Hematopoietic multipotent progenitor cell treated with erythropoietin and hydrocortisone succinate and interleukin-3 and kit ligand, for 6 days (in vitro differentiated cells): ENCODE measurements at regions not wholly inside any gene's neighbourhood (a gene's known extent, or its start where the extent isn't known, plus 50 kb on each side); places are given as distances from the start of the nearest gene placed in this dataset.
"Not testable (repeated sequence)": the region's sequence is repeated elsewhere in the genome, so short reads cannot be mapped to it uniquely, and the experiment has no call there.

ENCODE experiments used
- DNase-seq: peaks from one replicate; pipeline ENCODE4 v3.0.0-alpha.2; 2015

DNA sequence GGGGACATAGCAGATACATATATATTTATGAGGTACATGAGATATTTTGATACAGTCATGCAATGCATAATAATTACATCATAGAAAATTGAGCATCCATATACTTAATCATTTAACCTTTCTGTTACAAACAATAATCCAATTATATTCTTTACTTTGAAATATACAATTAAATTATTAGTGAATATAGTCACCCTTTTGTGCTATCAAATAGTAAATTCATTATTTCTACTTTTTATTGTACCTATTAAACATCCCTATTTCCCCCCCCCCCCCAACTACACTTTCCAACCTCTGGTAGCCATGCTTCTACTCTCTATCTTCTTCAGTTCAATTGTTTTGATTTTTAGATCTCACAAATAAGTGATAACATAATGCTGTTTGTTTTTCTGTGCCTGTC lies 719.1 kb downstream of the ZBBX start:
- no peak for DNase-seq

DNA sequence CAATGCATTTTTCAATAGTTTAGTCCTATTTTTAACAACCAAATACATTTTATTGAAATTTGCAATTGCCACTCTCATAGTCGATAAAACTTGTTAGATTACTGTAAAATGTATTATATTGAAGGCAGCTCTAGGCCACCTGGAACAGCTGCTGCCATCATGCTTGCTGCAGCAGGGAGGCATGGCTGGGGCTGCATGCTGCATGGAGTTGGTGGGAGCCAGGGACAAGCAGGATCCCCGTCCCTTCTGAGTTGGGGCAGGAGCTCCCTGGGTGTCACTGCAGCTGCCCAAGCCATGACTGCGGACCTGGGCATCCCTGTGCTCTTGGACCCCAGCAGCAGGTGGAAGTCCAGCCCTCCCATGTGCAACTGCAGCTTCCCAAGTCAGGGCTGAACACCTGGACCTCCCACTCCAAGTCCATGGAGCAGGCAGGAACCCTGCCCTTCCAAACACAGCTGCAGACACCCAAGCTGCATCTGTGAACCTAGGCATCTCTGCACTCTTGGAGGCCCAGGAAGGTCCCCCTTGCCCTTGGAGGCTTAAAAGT lies 742.0 kb downstream of the ZBBX start:
- DNase-seq = no peak

DNA sequence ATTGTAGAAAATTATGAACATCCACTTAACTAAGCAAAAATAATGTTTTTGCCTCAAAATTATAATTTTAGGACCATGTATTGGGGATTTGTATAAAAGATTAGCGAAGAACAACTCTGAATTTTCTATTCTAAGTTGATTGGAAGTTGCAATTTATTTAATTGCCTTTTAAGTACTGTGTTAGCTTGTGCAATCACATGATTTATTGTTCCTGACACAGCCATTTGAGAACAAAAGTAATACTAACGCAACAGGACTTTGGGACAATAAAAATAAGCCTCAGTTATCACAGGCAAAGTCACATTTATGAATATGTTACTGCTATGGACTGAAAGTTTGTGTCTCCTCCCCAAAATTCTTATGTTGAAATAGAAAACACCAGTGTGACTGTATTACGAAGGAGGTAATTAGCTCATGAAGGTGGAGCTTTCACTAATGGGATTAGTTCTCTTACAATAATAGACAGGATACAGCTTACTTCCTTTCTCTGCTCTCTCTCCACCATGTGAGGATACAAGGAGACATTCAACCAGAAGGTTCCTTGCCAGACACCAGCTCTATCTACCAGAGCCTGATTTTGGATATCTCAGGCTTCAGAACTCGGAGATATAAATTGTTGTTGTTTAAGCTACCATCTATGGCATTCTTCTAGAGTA lies 745.9 kb downstream of the ZBBX start:
- no peak for DNase-seq

DNA sequence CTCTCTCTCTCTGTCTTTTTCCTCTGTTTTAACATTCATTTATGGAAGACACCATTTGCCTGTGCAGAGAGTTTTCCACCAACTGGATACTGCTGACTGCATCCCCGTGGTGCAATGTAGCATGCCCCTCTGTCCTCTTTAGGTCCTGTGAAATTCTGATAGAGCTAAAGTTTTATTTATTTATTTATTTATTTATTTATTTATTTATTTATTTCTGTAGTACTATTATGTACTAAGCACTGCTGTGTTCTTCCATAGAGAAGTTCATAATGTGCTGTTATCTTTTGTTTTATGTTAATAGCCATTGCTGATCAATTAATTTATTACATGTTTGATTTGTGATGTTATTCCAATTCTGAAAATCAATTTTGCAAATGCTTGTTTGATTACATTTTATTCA lies 749.9 kb downstream of the ZBBX start:
- DNase-seq = no peak

DNA sequence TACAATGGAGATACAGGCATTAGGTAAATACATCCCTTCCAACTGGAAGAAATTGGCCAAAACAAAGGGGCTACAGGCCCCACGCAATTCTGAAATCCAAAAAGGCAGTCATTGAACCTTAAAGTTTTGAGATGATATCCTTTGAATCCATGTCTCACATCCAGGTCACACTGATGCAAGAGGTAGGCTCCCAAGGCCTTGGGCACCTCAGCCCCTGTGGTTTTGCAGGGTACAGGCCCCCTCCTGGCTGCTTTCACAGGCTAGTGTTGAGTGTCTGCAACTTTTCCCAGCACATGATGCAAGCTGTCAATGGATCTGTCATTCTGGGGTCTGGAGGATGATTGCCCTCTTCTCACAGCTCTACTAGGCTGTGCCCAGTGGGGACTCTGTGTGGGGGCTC lies 766.7 kb downstream of the ZBBX start:
- no peak for DNase-seq

DNA sequence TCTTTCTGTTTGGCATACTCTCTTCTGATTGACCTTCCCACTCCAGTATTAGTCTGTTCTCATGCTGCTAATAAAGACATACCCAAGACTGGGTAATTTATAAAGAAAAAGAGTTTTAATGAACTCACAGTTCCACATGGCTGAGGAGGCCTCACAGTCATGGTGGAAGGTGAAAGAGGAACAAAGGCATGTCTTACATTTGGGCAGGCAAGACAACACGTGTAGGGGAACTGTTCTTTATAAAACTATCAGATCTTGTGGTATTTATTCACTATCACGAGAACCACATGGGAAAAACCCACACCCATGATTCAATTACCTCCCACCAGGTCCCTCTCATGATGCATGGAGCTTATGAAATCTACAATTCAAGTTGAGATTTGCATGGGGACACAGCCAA lies 767.3 kb downstream of the ZBBX start:
- not testable (repeated sequence) for DNase-seq

DNA sequence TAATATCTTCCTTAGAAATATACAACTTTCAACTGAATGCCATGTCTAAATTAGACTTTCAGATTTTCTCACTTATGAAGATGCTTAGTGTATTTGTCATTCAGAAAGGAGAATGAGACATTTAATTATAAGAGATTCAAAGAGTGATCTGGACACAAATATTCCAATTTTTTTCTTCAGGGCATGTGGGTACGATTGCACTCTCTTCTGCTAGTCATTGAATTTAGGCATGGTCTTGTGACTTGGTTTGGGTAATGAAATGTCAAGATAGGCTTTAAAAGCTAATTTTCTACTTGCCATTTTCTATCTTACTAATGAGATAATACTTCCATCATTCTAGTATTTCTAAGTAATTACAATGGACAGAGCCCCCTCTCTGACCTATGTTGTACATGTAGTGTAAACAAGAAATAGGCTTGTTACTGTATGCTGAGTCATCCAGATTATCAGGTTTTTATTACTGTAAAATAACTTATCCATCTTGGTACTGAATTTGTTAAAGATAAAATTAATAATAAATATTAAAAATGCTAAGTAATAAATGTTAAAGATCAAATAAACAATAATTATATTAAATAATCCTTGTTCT lies 770.8 kb upstream of the BCHE start:
- DNase-seq = no peak

DNA sequence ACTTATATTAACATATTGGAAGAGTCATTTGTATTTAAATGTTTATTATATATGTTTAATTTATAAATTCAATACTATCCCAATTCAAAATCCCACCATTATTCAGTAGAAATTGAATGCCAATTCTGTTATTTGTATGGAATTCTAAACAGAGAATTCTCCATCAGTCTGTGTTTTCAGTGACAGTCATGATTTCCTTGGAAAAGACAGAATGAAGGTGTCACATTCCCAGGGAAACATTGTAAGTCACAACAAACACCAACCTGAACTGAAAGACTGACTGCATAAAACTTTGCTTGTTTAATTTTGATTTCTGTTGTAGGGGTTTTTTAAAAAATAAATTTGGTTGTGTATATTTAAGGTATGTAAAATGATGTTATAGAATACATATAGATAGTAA lies 769.8 kb upstream of the BCHE start:
- no peak for DNase-seq

DNA sequence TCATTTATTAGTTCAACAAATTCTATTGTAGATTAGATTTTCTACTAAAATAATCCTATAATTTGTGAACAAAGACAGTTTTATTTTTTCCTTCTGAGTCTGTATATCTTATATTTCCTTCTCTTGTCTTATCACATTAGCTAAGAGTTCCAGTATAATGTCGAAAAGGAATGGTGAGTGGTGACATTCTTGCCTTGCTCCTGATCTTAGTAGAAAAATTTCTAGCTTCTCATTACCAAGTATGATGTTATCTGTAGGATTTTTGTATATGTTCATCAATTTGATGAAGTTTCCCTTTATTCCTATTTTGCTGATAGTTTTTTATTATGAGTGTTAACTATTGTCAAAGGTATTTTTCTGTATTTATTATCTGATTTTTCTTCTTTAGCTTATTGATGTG lies 756.6 kb upstream of the BCHE start:
- no peak for DNase-seq

DNA sequence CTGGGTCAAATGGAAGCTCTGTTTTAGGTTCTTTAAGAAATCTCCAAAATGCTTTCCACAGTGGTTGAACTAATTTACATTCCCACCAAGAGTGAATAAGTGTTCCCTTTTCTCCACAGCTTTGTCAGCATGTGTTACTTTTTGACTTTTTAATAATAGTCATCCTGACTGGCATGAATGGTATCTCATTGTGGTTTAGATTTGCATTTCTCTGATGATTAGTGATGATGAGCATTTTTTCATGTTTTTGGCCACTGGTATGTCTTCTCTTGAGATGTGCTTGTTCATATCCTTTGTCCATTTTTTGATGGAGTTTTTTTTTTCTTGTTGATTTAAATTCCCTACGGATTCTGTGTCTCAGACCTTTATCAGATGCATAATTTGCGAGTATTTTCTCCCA lies 745.0 kb upstream of the BCHE start:
- DNase-seq = no peak

DNA sequence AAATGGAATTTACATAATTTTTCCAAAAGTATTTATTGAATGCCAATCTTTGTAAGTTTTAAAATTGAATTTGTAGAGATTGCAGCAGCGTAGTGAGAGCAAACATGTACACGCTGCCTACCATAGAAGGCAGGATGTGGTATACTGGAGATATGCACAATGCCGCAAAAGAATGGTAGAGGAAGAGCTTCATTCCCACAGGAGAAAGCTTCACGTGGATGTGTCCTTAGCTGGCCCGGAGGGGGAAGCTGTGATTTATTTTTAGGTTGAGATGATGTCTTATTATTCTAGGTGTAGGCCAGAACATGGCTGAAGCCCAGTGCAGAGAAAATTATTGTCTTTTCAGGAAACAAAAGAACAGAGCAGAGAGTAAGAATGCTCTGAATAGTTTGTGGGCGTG lies 743.3 kb upstream of the BCHE start:
- no peak for DNase-seq

DNA sequence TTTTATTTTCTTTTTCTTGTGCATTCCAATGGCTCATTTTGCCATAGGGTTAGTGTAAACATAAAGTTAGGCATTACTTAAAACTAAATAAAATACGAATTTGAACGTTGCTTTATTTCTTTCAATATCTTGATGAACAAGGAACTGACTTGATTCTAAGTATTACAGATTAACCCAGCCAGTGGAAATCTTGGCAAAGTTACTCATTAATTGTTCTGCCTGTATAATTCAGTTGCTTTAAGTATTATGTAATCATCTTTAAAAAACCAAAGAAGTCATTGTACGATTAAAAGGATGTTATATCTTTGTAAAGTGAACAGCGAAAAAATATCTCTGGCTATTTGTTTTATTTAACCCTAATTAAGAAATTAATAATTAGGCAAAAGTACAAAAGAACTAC lies 737.9 kb upstream of the BCHE start:
- no peak for DNase-seq

DNA sequence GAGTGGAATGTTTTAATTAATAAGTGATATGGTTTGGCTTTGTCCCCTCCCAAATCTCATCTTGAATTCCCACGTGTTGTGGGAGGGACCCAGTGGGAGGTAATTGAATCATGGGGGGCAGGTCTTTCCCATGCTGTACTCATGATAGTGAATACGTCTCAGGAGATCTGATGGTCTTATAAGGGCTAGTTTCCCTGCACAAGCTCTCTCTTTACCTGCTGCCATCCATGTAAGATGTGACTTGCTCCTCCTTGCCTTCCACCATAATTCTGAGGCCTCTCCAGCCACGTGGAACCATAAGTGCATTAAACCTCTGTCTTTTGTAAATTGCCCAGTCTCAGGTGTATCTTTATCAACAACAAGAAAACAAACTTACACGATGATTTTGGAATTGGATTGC lies 734.5 kb upstream of the BCHE start:
- not testable (repeated sequence) for DNase-seq

DNA sequence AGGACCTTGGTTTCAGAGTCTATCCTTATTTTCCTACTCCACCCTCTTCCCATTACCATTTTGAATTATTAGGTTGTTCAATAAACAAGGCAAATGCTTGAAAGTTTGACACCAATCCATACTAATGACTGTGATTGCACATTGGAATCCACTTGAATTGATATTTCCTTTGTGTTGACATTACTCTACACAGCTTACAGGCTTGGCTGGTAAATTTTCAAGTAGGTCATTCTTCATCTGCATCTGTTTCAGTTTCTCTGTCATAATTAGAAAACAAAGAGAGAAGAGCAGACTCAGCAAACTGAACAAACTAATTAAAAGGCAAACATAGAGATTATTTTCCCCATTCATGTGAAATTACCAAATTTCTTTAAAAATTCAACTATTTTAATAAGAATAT lies 732.9 kb upstream of the BCHE start:
- DNase-seq = no peak

DNA sequence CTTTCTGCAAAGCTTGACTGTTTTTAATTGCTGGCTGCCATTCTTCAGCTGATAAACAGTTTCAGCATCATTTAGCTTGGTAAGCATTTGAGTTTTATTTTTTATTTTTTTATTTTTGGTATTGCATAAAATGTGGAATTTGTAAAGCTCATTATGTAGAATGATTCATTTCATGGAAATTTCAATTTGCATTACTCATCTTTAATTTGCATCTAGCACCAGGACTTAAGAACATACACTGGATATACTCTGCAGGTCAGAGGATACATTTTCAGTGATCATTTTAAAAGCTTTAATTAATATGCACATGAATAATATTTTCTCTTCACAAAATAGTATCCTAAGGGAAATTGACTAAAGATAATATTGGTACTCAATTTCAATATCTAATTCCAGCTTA lies 732.4 kb upstream of the BCHE start:
- DNase-seq = no peak

DNA sequence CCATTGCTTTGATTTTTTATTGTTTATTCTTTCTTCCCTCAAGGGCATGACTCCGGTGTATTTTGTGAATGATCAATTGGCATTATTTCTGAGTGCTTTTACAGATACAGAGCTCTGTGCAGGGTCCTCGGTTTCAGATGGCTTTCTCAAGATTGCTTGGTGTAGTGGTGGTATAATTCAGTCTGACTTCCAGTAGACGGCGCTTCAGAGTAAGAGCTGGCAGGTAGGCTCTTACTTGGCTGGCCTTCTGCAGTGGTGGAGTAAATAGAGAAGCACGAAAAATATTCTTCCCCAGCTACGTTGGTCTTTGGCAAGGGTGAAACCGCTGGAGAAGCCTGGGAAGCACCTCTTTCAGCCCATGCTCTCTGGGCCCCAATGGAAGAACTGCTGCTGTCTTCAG lies 723.0 kb upstream of the BCHE start:
- DNase-seq = no peak

DNA sequence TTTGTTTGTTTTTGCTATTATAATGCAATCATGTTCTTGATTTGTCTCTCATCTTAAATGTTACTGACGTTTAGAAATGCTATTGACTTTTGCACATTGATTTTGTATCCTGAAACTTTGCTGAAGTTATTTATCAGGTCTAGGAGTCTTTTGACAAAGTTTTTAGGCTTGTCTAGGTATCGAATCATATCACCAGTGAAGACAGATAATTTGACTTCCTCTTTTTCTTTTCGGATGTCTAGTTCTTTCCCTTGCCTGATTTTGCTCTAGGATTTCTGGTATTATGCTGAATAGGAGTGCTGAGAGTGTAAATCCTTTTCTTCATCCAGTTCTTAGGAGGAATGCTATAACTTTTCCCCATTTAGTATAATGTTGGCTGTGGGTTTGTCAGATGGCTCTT lies 719.7 kb upstream of the BCHE start:
- DNase-seq = no peak

DNA sequence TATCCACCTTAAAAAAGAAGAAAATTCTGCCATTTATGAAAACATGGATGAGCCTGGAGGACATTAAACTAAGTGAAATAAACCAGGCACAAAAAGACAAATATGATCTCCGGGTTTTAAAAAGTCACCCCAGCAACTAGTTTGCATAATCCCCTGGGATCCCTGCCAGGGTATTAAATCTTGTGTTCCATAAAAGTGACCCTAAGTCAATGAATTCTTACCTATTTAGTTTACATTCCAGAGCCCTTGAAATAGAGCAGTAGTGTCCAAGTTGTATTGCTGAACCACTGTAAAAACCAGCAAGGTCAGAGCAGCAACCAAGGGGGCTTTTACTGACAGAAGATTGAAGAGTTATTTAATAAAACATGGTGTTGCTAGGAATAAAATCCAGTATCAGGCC lies 716.8 kb upstream of the BCHE start:
- DNase-seq = no peak

DNA sequence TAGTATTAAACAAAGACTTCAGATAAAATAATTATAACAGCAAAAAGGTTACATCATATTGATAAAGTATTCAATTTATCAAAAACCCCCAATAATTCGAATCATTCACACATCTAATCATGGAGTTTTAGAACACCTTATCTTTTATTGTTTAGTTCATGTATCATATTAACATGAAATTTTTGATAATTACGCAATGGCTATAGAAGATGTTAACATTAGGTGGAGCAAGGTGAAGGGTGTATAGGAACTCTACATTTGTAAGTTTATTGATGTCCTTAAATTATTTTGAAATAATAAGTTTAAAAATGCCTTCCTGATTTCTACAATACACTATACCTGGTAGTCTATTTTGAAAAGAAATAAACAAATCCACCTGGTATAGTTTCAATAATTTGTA lies 696.5 kb upstream of the BCHE start:
- no peak for DNase-seq

DNA sequence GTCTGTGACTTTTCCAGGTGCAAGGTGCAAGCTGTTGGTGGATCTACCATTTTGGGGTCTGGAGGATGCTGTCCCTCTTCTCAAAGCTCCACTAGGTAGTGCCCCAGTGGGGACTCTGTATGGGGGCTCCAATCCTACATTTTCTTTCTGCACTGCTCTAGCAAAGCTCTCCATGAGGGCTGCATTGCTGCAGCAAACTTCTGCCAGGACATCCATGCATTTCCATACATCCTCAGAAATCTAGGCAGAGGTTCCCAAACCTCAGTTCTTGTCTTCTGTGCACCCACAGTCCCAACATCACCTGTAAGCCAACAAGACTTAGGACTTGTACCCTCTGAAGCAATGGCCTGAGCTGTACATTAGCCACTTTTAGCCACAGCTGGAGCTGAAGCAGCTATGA lies 694.5 kb upstream of the BCHE start:
- DNase-seq = no peak

DNA sequence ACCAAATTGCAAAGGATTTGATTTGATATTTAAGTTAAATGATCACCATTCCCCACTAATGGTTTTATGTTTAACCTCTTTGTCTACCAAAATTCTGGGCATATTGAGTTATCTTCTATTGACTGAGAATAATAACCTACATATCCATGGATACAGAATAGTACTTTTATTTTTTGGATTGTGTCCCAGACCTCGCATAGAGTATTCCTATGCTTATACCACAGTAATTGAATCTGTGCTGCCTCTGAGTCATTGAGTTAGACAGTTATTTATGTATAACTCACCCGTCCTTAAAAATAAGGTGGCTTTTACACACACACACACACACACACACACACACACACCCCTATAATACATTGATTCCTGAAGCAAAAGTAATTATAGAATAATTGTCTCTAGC lies 690.1 kb upstream of the BCHE start:
- DNase-seq = no peak

DNA sequence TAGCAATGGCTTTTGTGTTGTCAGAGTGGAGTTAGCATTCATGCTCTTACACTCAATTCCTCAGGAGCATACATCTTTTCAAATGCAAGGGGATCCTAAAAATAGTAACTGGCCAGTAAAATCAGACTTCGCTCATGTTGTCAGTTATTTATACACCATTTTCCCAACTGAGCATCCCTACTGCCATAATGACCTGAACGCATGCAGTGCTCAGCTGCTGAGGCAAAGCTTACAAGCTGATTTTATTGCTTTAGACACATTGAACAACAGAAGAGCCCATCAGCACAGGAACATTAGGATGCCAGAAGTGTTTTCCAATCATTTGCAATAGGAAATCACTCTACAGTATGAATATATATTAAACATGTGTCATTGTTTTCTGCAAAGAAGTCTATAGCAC lies 689.7 kb upstream of the BCHE start:
- DNase-seq = no peak

DNA sequence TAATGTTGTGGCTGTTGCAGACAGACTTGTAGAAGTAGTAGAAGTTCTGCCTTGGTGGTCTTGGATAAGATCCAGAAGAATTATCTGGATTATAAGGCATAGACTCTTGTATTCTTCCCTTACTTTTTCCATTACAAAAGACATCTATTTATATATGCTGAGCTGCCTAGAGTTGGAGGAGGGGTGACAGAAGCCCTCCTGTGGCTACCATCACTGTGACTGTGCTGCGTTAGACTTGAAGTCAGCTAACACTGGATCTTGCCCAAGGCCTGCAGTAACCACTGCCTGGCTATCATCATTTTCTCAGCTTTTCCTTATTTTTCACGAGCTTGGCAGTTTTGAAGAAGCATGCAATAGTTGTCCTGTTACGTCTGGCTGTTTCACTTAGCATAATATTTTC lies 684.8 kb upstream of the BCHE start:
- DNase-seq = no peak

DNA sequence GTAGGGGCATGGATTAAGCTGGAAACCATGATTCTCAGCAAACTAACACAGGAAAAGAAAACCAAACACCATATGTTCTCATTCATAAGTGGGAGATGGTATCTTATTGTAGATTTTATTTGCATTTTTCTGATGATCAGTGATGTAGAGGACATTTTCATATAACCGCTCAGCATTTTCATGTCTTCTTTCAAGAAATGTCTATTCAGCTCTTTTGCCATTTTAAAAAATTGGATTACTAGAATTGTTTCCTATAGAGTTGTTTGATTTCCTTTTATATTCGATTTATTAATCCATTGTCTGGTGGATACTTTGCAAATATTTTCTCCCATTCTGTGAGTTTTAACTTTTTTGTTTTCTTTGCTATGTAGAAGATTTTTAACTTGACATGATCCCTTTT lies 682.2 kb upstream of the BCHE start:
- DNase-seq = no peak

DNA sequence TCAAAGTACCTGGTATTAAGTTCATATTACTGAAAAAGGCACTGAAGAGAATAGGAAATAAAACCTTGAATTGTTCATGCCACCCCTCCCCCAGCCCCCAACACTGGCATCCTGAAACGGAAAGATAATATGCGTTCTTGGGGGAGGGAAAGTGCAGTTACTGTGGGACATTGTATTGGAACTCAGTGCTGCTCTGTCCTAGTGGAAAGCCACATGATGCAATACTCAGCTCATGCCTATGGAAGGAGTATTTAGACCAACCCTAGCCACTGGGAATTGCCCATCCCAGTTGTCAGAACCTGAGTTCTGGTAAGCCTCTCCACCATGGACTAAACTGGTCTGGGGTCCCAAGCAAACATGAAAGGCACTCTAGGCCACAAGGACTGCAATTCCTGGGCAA lies 680.8 kb upstream of the BCHE start:
- no peak for DNase-seq
